HG03045 (cell line): ENCODE measurements at regions not wholly inside any gene's neighbourhood (a gene's known extent, or its start where the extent isn't known, plus 50 kb on each side); places are given as distances from the start of the nearest gene placed in this dataset.
A peak's percentile ranks its signal among the peaks of the same experiment; 100 is the strongest.

ENCODE experiments used
- ATAC-seq: cut with Tn5 transposase; IDR thresholded peaks from one replicate; pipeline ENCODE4 v1.9.1; 2021; ENCODE audit warnings: mild to moderate bottlenecking, moderate library complexity; ENCODE audit not compliant: unreplicated experiment

DNA sequence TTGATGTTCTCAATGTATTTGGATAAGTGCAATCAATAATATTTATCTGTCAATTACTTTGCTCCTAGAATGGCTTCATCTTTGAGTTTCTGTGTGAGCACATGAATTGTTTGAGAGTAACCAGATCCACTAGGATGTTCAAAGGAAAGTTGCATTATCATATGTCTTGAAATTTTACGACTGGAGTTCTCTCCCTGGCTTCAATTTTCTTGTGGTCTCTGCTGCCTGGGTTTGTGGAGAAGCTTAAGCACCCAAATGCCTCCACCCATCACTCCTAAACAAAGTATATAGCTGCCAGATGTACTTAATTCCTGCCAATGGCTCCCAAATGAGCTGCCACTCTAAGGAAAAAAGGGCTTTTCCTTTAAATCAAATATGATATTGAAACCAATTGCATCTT, 1149.4 kb upstream of the ZEB2 start:
- no peak for ATAC-seq

DNA sequence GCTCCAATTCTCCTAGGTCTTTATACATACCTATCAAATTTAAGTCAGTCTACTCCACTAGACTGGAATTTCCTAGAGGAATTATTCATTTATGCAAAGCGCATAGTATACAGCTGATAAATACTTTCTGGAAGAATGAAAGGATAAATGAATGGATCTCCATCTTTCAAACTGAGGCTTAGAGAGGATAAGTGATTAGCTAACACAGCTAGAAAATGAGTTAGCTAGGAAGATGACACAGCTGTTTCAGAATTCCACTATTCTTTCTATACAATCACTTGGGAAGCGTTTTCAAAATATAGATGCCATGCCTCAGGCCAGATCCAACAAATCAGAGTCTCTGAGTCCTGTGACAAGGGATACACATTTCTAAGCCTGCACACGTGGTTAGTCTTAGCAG, 1146.6 kb upstream of the ZEB2 start:
- ATAC-seq, result no peak

DNA sequence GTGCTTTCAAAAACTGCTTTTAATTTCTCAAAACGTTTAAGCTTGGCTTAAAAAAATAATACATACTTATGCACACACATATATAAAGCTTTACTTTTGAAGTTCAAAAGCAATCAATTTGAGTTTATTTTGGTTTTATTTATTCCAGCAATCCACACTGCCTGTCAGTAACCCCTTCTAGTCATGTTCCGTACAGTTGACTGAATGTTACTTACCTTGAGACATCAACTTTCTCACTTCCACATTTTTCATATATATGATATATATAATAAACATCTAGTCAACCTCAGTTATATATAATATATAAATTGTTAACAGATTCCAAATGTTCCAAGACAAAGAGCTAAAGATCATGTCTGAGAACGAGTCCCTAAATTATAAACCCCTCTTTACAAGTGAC, 1137.3 kb upstream of the ZEB2 start:
- ATAC-seq, result no peak

DNA sequence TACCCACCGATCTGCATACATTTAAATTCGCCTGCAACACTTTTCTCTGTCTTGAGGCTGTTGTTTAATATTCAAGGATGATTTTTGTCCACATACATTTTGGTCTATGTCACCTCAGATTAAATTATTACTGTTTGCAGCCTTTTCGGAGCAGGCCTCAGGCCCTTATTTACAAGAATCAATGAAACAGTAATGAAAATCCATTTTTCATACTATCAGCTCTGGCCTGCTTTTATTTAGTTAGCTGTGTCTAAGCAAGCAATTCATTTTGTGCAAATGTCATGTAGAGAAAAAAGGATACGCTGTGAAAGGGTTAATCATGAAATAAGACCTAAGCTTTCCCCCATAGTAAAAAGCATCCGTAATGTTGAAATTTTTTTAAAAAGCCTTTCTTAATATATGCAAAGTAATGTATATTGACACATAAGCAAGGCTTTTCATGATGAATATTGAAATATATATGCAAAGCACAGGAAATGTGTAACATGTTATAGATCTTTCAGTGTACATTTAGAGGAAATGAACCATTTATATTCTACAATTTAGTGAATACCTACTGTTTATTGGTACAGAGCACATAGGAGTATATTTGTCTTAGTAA, 1135.3 kb upstream of the ZEB2 start:
- no peak for ATAC-seq

DNA sequence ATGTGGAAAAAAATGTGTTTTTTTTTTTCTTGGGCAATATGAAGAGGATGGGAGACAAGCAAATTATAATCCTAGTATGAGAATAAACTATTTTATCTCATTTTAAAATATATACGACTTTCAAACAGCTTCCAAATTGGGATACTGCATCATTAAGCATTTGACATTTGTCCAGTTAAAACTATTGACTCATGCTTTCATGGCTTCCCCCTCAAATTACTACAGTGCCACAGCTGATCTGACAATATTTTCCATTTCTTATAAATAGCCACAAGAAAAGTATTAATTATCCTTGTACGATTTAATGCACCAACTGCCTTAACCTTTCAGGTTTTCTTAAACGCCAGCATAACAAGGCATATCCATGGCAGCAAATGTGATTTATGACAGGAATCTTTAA, 1134.8 kb upstream of the ZEB2 start:
- ATAC-seq, result no peak

DNA sequence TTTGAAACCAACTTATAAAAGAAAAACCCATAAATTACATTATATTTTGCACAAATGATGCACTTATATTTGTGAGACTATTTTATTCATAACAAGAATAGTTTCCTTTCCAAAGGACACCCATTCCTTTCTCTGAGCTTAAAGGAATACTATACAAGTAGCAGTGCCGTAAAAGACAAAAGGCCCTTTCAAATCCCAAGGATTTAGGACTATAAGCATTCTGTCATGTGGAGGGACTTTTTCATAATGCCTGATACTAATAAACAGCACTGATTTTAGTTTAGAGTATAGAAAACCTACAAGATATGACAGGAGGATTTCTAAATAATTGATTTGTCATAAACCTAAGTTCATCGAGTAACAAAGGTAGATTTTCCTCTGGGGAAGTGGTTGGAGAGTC, 1134.2 kb upstream of the ZEB2 start:
- no peak for ATAC-seq

DNA sequence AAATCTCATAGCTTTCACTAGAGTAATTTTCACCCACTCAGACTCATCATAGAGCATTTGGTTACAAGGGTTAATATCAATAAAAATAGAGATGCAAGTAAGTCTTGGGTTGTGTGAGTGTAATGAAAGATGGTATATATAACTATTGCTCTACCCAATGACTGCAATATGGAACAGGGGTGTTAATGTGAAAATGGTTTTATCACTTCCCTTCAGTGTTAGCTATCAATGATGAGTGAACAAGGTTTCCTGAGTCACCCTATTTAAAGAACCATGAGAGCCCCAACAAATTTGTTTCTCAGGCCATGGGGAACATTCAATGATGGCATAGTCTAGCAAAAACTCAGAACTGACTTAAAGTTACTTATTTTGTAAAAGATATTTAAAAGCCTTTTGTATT, 1133.6 kb upstream of the ZEB2 start:
- ATAC-seq, result no peak

DNA sequence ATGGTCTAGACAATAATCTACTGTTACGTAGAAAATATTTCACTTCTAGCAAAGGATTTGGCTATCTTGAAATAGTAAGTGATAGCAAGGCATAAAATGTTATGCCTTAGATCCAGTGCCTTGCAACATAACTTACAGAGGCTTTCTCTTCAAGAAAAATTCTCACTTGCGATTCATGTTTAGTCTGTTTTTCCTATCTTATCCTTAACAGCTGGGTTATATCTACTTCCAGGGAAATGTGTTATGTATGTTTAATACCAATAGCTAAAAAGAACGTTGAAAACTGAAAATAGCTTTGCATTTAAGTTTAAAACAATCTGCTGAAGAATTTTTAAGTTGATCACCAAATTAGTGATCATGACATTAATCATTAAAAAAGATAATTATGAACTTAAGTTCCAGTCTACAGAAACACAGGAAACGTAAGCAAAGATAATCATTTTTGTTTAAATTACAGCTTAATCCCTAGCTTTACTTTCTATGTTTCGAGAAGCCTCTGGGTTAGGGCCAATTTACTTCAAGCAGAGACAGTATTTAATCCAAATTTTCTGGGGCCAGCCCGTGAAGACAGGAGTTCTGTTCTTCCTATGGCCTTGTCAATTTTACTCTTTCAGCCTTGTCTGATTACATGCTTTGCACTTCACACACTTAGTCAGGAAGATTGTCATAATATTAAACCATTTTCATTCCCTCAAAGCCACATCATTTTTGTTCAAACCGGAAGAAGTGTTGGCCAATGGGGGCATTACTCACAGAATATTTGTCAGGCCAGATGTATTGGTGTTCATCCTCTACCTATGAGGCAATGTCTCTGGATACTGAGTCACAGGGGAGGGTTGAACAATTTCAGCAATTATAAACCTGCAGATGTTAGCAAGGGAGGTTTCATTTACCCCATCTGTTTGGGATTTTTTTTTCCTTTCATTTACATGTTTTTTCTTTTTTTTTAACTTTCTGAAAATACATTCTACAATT, 1132.9 kb upstream of the ZEB2 start:
- ATAC-seq, result no peak

DNA sequence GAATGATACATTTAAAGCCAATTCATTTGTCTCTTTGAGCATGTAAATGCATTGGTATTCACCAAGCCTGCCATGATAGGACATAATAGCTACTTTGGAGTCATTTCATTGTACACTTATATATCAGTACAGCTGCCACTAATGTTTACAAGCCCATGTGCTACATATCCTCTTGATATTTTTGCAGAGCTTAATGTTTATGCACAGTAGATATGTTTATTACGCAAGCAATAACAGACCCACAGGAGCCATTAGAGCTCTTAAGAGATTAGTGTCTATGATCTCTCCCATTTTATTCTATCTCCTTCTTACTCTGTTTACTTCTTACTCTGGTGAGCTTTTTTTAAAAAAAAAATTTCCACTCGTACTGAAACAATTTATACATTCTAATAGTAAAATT, 1132.1 kb upstream of the ZEB2 start:
- ATAC-seq, result no peak

DNA sequence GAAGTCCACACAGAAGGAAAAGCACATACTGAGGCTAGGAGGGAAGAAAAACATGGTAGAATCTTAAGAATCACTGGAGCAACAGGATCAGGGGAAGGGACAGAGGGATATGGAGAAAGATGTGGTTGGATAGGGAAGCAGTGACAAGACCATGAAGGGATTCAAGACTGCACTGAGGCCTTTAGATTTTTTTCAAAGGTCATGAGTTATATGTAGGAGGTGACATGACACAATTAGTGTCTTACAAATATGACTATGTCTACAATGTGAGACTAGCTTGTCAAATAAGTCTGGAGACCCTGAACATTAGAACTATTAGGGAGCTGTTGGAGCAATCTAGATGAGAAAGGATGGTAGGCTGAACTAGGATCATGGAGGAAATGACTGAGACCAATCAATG, 1130.3 kb upstream of the ZEB2 start:
- no peak for ATAC-seq

DNA sequence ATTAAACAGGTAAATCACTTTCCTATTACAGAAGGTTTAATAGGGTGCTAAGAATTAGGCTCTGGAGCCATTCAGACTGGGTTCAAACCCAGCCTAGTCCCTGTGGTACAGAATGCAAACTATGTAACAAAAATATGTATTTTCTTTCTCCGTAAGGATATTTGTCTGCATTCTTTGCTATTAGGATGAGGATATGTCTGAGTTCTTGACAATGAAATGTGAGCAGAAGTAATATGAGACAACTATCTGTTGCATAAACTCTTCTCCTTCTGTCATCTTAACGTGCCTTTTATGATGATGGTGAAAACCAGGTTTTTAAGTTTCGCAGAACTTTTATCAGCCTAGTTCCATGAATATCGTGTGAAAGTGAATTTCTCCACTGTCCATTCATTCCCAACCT, 1129.1 kb upstream of the ZEB2 start:
- no peak for ATAC-seq

DNA sequence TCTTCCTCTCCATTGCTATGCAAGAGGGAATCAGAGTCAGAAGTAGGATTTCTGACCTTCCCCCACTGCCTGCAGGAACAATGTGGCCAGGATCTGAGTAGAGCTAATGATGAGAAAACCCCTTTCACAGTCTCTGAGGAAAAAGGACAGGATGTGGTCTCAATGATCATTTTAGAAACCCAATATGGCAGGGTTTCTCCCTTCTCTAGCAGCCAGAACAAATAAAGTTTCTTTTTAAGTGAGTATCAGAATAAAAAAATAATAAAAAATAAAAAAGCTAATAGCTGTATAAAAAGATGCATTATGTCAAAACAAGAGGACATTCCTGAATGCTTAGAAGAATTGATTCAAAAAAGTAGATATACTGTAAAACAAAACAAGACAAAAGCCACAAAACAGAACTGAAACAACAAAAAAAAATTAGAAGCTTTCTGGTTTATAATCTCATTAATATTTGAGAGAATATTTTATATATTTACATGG, 1124.9 kb upstream of the ZEB2 start:
- ATAC-seq, result peak; percentile 97

DNA sequence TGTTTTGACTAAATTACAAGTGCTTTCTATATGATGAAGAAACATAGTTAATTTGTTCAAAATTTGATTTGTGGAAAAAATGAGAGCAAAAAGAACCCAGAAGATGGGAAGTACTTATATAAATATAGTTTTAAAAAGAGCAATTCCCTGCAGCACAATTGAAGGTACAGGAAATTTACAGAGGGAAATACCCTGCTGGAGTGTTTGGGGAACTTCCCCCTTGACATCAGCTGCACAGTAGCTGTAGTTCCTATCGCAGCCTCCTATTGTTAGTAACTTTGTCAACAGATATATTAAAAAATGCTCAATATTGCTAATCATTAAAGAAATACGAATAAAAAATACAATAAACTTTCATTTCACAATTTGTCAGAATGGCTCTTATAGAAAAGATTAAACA, 1118.8 kb upstream of the ZEB2 start:
- ATAC-seq, result peak; percentile 65

DNA sequence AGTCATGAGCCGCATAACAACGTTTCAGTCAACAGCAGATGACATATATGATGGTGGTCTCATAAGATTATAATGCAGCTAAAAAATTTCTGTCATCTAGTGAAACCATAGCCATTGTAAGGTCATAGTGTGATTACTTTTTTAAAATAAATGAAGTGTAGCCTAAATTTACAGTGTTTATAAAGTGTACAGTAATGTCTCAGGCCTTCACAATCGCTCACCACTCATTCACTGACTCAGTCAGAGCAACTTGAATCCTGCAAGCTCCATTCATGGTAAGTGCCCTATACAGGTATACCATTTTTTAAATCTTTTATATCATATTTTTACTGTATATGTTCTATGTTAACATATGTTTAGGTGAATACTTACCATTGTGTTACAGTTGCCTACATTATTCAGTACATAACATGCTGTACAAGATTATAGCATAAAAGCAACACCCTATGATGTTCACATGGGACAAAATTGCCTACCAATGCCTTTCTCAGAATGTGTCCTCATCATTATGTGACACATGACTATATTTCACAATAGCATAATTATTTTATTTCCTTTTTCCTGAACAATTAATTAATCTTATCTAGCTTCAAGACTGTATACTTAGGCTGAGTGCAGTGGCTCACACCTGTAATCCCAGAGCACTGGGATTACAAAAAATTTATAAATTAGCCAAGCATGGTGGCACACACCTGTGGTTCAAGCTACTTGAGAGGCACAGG, 1115.9 kb upstream of the ZEB2 start:
- ATAC-seq, result no peak

DNA sequence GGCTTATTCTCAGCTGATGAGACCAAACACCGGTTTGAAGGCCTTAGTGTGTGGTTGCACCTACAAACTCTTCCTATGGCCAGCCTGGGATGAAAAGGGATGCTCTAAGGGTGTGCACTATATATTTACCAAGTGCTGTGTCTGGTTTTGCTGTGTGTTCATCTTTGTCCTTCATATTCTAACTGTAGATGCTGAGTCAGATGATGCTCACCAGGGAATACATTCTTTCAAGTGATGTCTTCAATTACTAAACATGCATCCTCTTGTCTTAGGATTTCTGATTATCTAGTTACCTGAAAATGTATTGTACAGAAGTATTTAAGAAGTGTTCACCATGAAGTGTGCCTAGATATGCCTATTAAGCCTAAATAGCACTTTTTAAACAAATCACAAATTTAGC, 1111.6 kb upstream of the ZEB2 start:
- no peak for ATAC-seq

DNA sequence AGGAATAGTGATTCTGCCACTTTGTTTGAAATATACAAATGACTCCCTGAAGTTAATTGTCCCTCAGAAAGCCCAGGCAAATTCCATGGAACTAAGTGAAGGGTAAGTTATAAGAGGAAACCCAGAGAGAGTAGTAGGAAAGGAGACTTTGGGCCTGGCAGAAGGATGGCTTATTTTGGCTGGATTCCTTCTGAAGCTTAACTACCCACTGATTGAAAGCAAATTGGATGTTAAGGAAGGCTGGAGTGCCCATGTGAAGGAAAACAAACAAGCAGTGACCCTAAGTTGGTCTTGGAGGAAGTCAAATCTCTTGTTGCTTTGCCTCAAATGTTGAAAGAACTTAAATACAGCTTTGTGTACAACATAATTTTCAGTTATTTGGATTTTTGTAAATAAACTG, 1106.4 kb upstream of the ZEB2 start:
- no peak for ATAC-seq

DNA sequence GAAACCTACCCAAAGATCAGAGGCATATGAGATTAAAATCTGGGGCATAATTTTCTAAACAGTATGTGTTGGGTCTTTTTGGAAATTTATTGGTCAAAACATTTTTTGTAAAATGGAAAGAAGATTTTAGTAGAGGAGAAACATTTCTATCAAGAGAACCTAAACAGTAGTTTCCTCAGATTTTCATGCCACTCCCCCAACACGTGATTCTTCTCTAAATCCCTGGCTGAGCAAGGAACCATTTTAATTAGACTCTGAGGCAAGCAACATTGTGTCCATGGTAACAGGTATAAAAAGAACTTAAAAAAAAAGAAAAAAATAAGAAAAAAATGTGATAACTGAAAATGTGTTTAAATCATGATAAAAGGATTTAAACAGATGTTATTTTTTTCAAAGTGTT, 1105.2 kb upstream of the ZEB2 start:
- no peak for ATAC-seq

DNA sequence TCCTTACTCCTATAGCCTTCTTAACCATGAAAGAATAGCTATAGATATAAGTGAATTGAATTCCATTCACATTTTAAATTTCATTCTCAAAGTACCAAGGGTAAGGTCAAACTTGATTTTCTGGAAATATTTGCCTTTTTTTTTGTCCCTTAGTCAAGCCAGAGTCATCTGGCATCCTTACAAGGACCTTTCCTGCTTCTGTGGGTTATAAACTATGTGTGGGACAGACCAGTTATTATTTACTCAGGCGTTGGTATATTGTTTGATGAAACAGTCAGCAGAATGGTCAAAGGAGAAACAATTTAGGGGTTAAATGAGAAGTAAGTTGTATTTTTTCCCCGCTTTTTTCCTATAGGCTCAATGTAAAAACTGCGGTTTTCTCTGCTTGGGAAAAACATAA, 1103.2 kb upstream of the ZEB2 start:
- no peak for ATAC-seq

DNA sequence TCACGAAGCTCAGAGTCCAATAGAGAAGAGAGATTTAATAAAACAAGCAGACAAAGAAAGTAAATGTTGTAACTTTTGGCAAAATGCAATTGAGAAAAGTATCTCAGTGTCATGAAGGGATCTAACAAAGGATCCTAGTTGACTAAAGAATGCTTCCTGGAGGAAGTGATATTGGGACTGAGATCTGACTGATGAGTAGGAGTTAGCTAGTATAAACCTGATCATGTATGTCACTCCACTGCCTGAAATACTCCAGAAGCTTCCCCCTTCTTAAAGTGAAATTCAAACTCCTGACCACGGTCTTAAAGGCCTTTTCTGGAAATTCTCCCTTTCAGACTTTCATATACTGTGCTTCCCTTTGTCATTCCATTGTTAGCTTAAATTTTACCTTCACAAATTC, 1102.4 kb upstream of the ZEB2 start:
- ATAC-seq, result no peak

DNA sequence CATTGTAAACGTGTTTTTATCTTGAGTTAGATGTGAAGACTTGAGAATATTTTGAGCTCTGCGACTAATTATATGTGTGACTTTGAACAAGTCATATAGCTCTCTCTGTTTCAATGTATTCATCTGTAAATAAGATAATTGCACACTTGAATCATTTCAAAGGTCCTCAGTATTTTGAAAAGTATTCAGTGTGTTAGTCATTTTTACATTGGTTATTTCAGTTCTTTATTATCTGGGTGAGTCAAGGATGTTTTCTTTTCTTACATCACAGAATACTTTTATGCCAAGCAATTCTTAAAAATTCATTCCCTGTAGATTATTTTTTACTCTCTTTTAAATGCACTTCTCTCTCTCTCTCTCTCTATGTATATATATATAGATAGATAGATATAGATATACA, 1098.0 kb upstream of the ZEB2 start:
- no peak for ATAC-seq

DNA sequence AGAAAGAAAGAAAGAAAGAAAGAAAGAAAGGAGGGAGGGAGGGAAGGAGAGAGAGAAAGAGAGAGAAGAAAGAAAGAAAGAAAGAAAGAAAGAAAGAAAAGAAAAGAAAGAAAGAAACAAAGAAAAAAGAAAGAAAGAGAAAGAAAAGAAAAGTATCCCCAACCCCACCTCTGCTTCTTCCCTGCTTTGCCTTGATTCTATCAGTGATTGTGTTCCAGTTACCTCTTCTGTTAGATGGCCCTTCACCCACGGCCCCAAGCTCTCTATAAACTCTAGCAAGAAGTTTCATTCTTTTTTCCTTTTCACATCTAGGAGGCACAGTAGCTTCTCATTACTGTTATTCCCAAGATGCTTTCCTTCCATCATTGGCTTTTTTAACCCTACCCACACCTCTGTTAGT, 1097.5 kb upstream of the ZEB2 start:
- no peak for ATAC-seq

DNA sequence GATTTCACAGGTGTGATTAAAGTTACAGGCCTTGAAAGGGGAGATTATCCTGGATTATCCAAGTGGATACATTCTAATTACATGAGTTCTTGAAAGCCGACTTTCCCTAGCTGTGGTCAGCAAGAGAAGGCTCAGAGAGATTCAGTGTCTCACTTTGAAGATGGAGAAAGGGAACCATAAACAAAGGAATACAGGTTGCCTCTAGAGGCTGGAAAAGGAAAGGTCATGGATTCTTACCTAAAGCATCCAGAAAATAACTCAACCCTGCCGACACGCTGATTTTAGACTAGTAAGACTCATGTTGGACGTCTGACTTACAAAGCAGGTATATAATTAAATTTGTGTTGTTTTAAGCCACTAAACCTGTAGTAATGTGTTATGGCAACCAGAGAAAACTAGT, 1095.7 kb upstream of the ZEB2 start:
- ATAC-seq, result no peak
